NT2/D1 (cell line): ENCODE measurements at regions not wholly inside any gene's neighbourhood (a gene's known extent, or its start where the extent isn't known, plus 50 kb on each side); places are given as distances from the start of the nearest gene placed in this dataset.

Source experiments
- SUZ12 ChIP-seq: IDR thresholded peaks from 2 replicates; pipeline ENCODE4 v1.6.1; 2011; ENCODE audit not compliant: insufficient read length, insufficient read depth; ENCODE audit errors: extremely low read depth
- YY1 ChIP-seq: IDR thresholded peaks from 2 replicates; pipeline ENCODE4 v1.6.1; 2011; ENCODE audit not compliant: insufficient read length, insufficient read depth
- ZNF274 ChIP-seq: IDR thresholded peaks from 2 replicates; pipeline ENCODE4 v1.6.1; 2011; ENCODE audit warnings: mild to moderate bottlenecking, low read depth, low read length

GRCh38 chr3:34934660-34935059 is 704.7 kb upstream of the ARPP21 start:
- TF ChIP-seq YY1 (no peak), ZNF274 (no peak), SUZ12 (no peak)
